ENCODE measurements at regions not wholly inside any gene's neighbourhood (a gene's known extent, or its start where the extent isn't known, plus 50 kb on each side); places are given as distances from the start of the nearest gene placed in this dataset.
A peak's percentile ranks its signal among the peaks of the same experiment; 100 is the strongest.

- Histone ChIP-seq H3K27ac (no peak overlapping the region), H3K4me3 (no peak overlapping the region)
Measured at GRCh38 chr9:108094676-108094993, 605.1 kb upstream of the KLF4 start.

GRCh38 chr9:108093773-108094675, 604.5 kb upstream of the KLF4 start:
- Histone ChIP-seq H3K4me3 (no peak overlapping the region), H3K27ac (no peak overlapping the region)

- Histone ChIP-seq H3K27ac (no peak overlapping the region), H3K4me3 (no peak overlapping the region)
Measured at GRCh38 chr9:108088916-108089315, 599.3 kb upstream of the KLF4 start.

GRCh38 chr9:108087781-108088180, 598.2 kb upstream of the KLF4 start:
- H3K4me3 ChIP-seq, result no peak overlapping the region
- no peak overlapping the region for H3K27ac ChIP-seq

GRCh38 chr9:108086624-108087023, 597.1 kb upstream of the KLF4 start:
- H3K4me3 ChIP-seq, result no peak overlapping the region
- no peak overlapping the region for H3K27ac ChIP-seq

GRCh38 chr9:108085294-108085693, 595.7 kb upstream of the KLF4 start:
- Histone ChIP-seq H3K4me3 (no peak overlapping the region), H3K27ac (no peak overlapping the region)

GRCh38 chr9:108083796-108084352, 594.3 kb upstream of the KLF4 start:
- Histone ChIP-seq H3K4me3 (no peak overlapping the region), H3K27ac (peak overlapping the region in 3 of 21 experiments; percentile 13 to 42 (median 40))

GRCh38 chr9:108083160-108083750, 593.7 kb upstream of the KLF4 start:
- peak overlapping the region in 3 of 21 experiments; percentile 13 to 42 (median 40) for H3K27ac ChIP-seq
- H3K4me3 ChIP-seq, result no peak overlapping the region

- Histone ChIP-seq H3K27ac (no peak overlapping the region), H3K4me3 (no peak overlapping the region)
Measured at GRCh38 chr9:108081112-108081511, 591.5 kb upstream of the KLF4 start.

GRCh38 chr9:108080285-108080684, 590.7 kb upstream of the KLF4 start:
- Histone ChIP-seq H3K27ac (no peak overlapping the region), H3K4me3 (no peak overlapping the region)

GRCh38 chr9:108078811-108079210, 589.2 kb upstream of the KLF4 start:
- H3K27ac ChIP-seq, result peak overlapping the region in 1 of 21 experiments; percentile 29
- H3K4me3 ChIP-seq, result no peak overlapping the region

GRCh38 chr9:108078375-108078774, 588.8 kb upstream of the KLF4 start:
- Histone ChIP-seq H3K27ac (peak overlapping the region in 1 of 21 experiments; percentile 29), H3K4me3 (no peak overlapping the region)

GRCh38 chr9:108077556-108077955, 588.0 kb upstream of the KLF4 start:
- no peak overlapping the region for H3K4me3 ChIP-seq
- H3K27ac ChIP-seq, result peak overlapping the region in 2 of 21 experiments; percentile 35 to 51

- Histone ChIP-seq H3K27ac (no peak overlapping the region), H3K4me3 (no peak overlapping the region)
Measured at GRCh38 chr9:108074900-108075299, 585.3 kb upstream of the KLF4 start.

- Histone ChIP-seq H3K4me3 (no peak overlapping the region), H3K27ac (no peak overlapping the region)
Measured at GRCh38 chr9:108073823-108074222, 584.3 kb upstream of the KLF4 start.

GRCh38 chr9:108072740-108073139, 583.2 kb upstream of the KLF4 start:
- H3K27ac ChIP-seq, result no peak overlapping the region
- H3K4me3 ChIP-seq, result no peak overlapping the region

GRCh38 chr9:108070861-108071260, 581.3 kb upstream of the KLF4 start:
- Histone ChIP-seq H3K27ac (no peak overlapping the region), H3K4me3 (no peak overlapping the region)

GRCh38 chr9:108069991-108070390, 580.4 kb upstream of the KLF4 start:
- Histone ChIP-seq H3K4me3 (no peak overlapping the region), H3K27ac (no peak overlapping the region)

GRCh38 chr9:108062680-108063079, 573.1 kb upstream of the KLF4 start:
- Histone ChIP-seq H3K27ac (no peak overlapping the region), H3K4me3 (no peak overlapping the region)

GRCh38 chr9:108060175-108060574, 570.6 kb upstream of the KLF4 start:
- Histone ChIP-seq H3K27ac (no peak overlapping the region), H3K4me3 (no peak overlapping the region)

Data from skin epidermis (tissue), 12 donors.